ENCODE measurements at regions not wholly inside any gene's neighbourhood (a gene's known extent, or its start where the extent isn't known, plus 50 kb on each side); places are given as distances from the start of the nearest gene placed in this dataset.

- Histone ChIP-seq H3K9me3 (ENCODE audit: control insufficient read depth, low read length) (no peaks in the 10 kb centered on the region), H3K27me3 (ENCODE audit: control insufficient read depth, insufficient read depth, low read length) (no peaks in the 10 kb centered on the region), H3K4me3 (ENCODE audit: low read length) (no peak overlapping the region), H3K4me1 (ENCODE audit: control insufficient read depth, insufficient read depth, low read length) (peaks cover 18% of the 10 kb centered on the region), H3K36me3 (ENCODE audit: control insufficient read depth, insufficient read depth, low read length) (no peaks in the 10 kb centered on the region), H3K9ac (ENCODE audit: low read length) (no peak overlapping the region)
These were observed 236.6 kb downstream of the SEC23A start for GRCh38 chr14:38866461-38866860.

- Histone ChIP-seq H3K9ac (ENCODE audit: low read length) (no peak overlapping the region), H3K4me1 (ENCODE audit: control insufficient read depth, insufficient read depth, low read length) (peaks cover 3% of the 10 kb centered on the region), H3K9me3 (ENCODE audit: control insufficient read depth, low read length) (no peaks in the 10 kb centered on the region), H3K36me3 (ENCODE audit: control insufficient read depth, insufficient read depth, low read length) (no peaks in the 10 kb centered on the region), H3K4me3 (ENCODE audit: low read length) (no peak overlapping the region), H3K27me3 (ENCODE audit: control insufficient read depth, insufficient read depth, low read length) (no peaks in the 10 kb centered on the region)
These were observed 240.7 kb downstream of the SEC23A start for GRCh38 chr14:38862366-38862765.

GRCh38 chr14:38860530-38860929 lies 242.5 kb downstream of the SEC23A start:
- Histone ChIP-seq H3K27me3 (ENCODE audit: control insufficient read depth, insufficient read depth, low read length) (no peaks in the 10 kb centered on the region), H3K4me1 (ENCODE audit: control insufficient read depth, insufficient read depth, low read length) (no peaks in the 10 kb centered on the region), H3K36me3 (ENCODE audit: control insufficient read depth, insufficient read depth, low read length) (no peaks in the 10 kb centered on the region), H3K9ac (ENCODE audit: low read length) (no peak overlapping the region), H3K4me3 (ENCODE audit: low read length) (no peak overlapping the region), H3K9me3 (ENCODE audit: control insufficient read depth, low read length) (no peaks in the 10 kb centered on the region)

GRCh38 chr14:38856798-38857197 lies 246.2 kb downstream of the SEC23A start:
- H3K36me3 ChIP-seq (ENCODE audit: control insufficient read depth, insufficient read depth, low read length), result no peaks in the 10 kb centered on the region
- H3K9me3 ChIP-seq (ENCODE audit: control insufficient read depth, low read length), result no peaks in the 10 kb centered on the region
- H3K27me3 ChIP-seq (ENCODE audit: control insufficient read depth, insufficient read depth, low read length), result no peaks in the 10 kb centered on the region
- H3K4me3 ChIP-seq (ENCODE audit: low read length), result no peak overlapping the region
- no peak overlapping the region for H3K9ac ChIP-seq (ENCODE audit: low read length)
- no peaks in the 10 kb centered on the region for H3K4me1 ChIP-seq (ENCODE audit: control insufficient read depth, insufficient read depth, low read length)

GRCh38 chr14:38855513-38855912 lies 247.5 kb downstream of the SEC23A start:
- Histone ChIP-seq H3K4me3 (ENCODE audit: low read length) (no peak overlapping the region), H3K9me3 (ENCODE audit: control insufficient read depth, low read length) (no peaks in the 10 kb centered on the region), H3K36me3 (ENCODE audit: control insufficient read depth, insufficient read depth, low read length) (no peaks in the 10 kb centered on the region), H3K27me3 (ENCODE audit: control insufficient read depth, insufficient read depth, low read length) (no peaks in the 10 kb centered on the region), H3K4me1 (ENCODE audit: control insufficient read depth, insufficient read depth, low read length) (no peaks in the 10 kb centered on the region), H3K9ac (ENCODE audit: low read length) (no peak overlapping the region)

- H3K4me3 ChIP-seq (ENCODE audit: low read length), result no peak overlapping the region
- no peaks in the 10 kb centered on the region for H3K27me3 ChIP-seq (ENCODE audit: control insufficient read depth, insufficient read depth, low read length)
- no peaks in the 10 kb centered on the region for H3K36me3 ChIP-seq (ENCODE audit: control insufficient read depth, insufficient read depth, low read length)
- H3K4me1 ChIP-seq (ENCODE audit: control insufficient read depth, insufficient read depth, low read length), result no peaks in the 10 kb centered on the region
- no peak overlapping the region for H3K9ac ChIP-seq (ENCODE audit: low read length)
- no peaks in the 10 kb centered on the region for H3K9me3 ChIP-seq (ENCODE audit: control insufficient read depth, low read length)
These were observed 251.9 kb downstream of the SEC23A start for GRCh38 chr14:38851111-38851510.

- H3K9ac ChIP-seq (ENCODE audit: low read length), result no peak overlapping the region
- H3K4me1 ChIP-seq (ENCODE audit: control insufficient read depth, insufficient read depth, low read length), result no peaks in the 10 kb centered on the region
- H3K36me3 ChIP-seq (ENCODE audit: control insufficient read depth, insufficient read depth, low read length), result no peaks in the 10 kb centered on the region
- H3K9me3 ChIP-seq (ENCODE audit: control insufficient read depth, low read length), result no peaks in the 10 kb centered on the region
- H3K4me3 ChIP-seq (ENCODE audit: low read length), result no peak overlapping the region
- H3K27me3 ChIP-seq (ENCODE audit: control insufficient read depth, insufficient read depth, low read length), result no peaks in the 10 kb centered on the region
These were observed 252.4 kb downstream of the SEC23A start for GRCh38 chr14:38850664-38851063.

- H3K4me1 ChIP-seq (ENCODE audit: control insufficient read depth, insufficient read depth, low read length), result no peaks in the 10 kb centered on the region
- no peaks in the 10 kb centered on the region for H3K27me3 ChIP-seq (ENCODE audit: control insufficient read depth, insufficient read depth, low read length)
- H3K4me3 ChIP-seq (ENCODE audit: low read length), result no peak overlapping the region
- H3K36me3 ChIP-seq (ENCODE audit: control insufficient read depth, insufficient read depth, low read length), result no peaks in the 10 kb centered on the region
- H3K9ac ChIP-seq (ENCODE audit: low read length), result no peak overlapping the region
- H3K9me3 ChIP-seq (ENCODE audit: control insufficient read depth, low read length), result no peaks in the 10 kb centered on the region
These were observed 254.6 kb downstream of the SEC23A start for GRCh38 chr14:38848243-38848935.

- no peak overlapping the region for H3K4me3 ChIP-seq (ENCODE audit: low read length)
- H3K36me3 ChIP-seq (ENCODE audit: control insufficient read depth, insufficient read depth, low read length), result no peaks in the 10 kb centered on the region
- no peaks in the 10 kb centered on the region for H3K4me1 ChIP-seq (ENCODE audit: control insufficient read depth, insufficient read depth, low read length)
- H3K27me3 ChIP-seq (ENCODE audit: control insufficient read depth, insufficient read depth, low read length), result no peaks in the 10 kb centered on the region
- no peak overlapping the region for H3K9ac ChIP-seq (ENCODE audit: low read length)
- H3K9me3 ChIP-seq (ENCODE audit: control insufficient read depth, low read length), result no peaks in the 10 kb centered on the region
These were observed 255.9 kb downstream of the SEC23A start for GRCh38 chr14:38847161-38847560.

- H3K9me3 ChIP-seq (ENCODE audit: control insufficient read depth, low read length), result no peaks in the 10 kb centered on the region
- H3K27me3 ChIP-seq (ENCODE audit: control insufficient read depth, insufficient read depth, low read length), result no peaks in the 10 kb centered on the region
- H3K9ac ChIP-seq (ENCODE audit: low read length), result no peak overlapping the region
- H3K36me3 ChIP-seq (ENCODE audit: control insufficient read depth, insufficient read depth, low read length), result no peaks in the 10 kb centered on the region
- peaks cover 6% of the 10 kb centered on the region for H3K4me1 ChIP-seq (ENCODE audit: control insufficient read depth, insufficient read depth, low read length)
- H3K4me3 ChIP-seq (ENCODE audit: low read length), result no peak overlapping the region
These were observed 263.2 kb downstream of the SEC23A start for GRCh38 chr14:38839694-38840365.

GRCh38 chr14:38838979-38839323 lies 264.1 kb downstream of the SEC23A start:
- Histone ChIP-seq H3K4me3 (ENCODE audit: low read length) (no peak overlapping the region), H3K4me1 (ENCODE audit: control insufficient read depth, insufficient read depth, low read length) (peaks cover 6% of the 10 kb centered on the region), H3K9me3 (ENCODE audit: control insufficient read depth, low read length) (no peaks in the 10 kb centered on the region), H3K27me3 (ENCODE audit: control insufficient read depth, insufficient read depth, low read length) (no peaks in the 10 kb centered on the region), H3K9ac (ENCODE audit: low read length) (no peak overlapping the region), H3K36me3 (ENCODE audit: control insufficient read depth, insufficient read depth, low read length) (no peaks in the 10 kb centered on the region)

- Histone ChIP-seq H3K27me3 (ENCODE audit: control insufficient read depth, insufficient read depth, low read length) (no peaks in the 10 kb centered on the region), H3K9me3 (ENCODE audit: control insufficient read depth, low read length) (no peaks in the 10 kb centered on the region), H3K4me3 (ENCODE audit: low read length) (no peak overlapping the region)
These were observed 264.7 kb downstream of the SEC23A start for GRCh38 chr14:38838049-38838978.

More at GRCh38 chr14:38838049-38838978, 264.7 kb downstream of the SEC23A start:
- Histone ChIP-seq H3K4me1 (ENCODE audit: control insufficient read depth, insufficient read depth, low read length) (peaks cover 6% of the 10 kb centered on the region), H3K36me3 (ENCODE audit: control insufficient read depth, insufficient read depth, low read length) (no peaks in the 10 kb centered on the region), H3K9ac (ENCODE audit: low read length) (no peak overlapping the region)
